ENCODE measurements at regions not wholly inside any gene's neighbourhood (a gene's known extent, or its start where the extent isn't known, plus 50 kb on each side); places are given as distances from the start of the nearest gene placed in this dataset.
"Not testable (repeated sequence)": the region's sequence is repeated elsewhere in the genome, so short reads cannot be mapped to it uniquely, and the experiment has no call there.

DNA sequence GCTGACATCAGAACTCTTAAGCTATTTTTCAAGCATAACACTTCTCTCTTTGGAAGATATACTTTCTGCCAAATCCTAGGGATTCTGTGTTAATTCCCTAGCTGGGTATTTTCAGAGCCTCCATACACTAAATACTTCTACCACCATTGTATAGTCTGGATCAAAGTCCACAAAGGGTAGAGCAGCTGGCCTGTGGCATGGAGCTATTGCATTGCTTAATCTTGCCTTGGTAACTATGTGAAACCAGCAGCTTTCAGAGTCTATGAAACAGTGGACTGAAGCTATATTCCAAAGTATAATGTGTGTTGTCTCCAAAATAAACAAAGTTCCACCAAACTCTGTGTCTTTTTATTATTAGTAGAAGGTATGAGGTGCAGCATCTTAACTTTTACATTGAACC lies 296.9 kb upstream of the CDH19 start:
- TF ChIP-seq HNF4A (conservative IDR thresholded peaks at IDR 0.05) (peak; percentile 8 to 46), YY1 (IDR thresholded peaks at IDR 0.05) (no peak), RAD21 (IDR thresholded peaks at IDR 0.05) (no peak), EGR1 (IDR thresholded peaks at IDR 0.05; ENCODE audit: low read depth in 2 of 2) (no peak), SP1 (IDR thresholded peaks at IDR 0.05) (no peak)
- TF ChIP-seq, protein P1, sequence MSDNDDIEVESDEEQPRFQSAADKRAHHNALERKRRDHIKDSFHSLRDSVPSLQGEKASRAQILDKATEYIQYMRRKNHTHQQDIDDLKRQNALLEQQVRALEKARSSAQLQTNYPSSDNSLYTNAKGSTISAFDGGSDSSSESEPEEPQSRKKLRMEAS (IDR thresholded peaks at IDR 0.05) = no peak
- TF ChIP-seq, protein P2, sequence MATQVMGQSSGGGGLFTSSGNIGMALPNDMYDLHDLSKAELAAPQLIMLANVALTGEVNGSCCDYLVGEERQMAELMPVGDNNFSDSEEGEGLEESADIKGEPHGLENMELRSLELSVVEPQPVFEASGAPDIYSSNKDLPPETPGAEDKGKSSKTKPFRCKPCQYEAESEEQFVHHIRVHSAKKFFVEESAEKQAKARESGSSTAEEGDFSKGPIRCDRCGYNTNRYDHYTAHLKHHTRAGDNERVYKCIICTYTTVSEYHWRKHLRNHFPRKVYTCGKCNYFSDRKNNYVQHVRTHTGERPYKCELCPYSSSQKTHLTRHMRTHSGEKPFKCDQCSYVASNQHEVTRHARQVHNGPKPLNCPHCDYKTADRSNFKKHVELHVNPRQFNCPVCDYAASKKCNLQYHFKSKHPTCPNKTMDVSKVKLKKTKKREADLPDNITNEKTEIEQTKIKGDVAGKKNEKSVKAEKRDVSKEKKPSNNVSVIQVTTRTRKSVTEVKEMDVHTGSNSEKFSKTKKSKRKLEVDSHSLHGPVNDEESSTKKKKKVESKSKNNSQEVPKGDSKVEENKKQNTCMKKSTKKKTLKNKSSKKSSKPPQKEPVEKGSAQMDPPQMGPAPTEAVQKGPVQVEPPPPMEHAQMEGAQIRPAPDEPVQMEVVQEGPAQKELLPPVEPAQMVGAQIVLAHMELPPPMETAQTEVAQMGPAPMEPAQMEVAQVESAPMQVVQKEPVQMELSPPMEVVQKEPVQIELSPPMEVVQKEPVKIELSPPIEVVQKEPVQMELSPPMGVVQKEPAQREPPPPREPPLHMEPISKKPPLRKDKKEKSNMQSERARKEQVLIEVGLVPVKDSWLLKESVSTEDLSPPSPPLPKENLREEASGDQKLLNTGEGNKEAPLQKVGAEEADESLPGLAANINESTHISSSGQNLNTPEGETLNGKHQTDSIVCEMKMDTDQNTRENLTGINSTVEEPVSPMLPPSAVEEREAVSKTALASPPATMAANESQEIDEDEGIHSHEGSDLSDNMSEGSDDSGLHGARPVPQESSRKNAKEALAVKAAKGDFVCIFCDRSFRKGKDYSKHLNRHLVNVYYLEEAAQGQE (IDR thresholded peaks at IDR 0.05) = no peak
- H3K9ac ChIP-seq (ENCODE audit: low read depth in 1 of 2, low read length in 2 of 2) = no peak overlapping the region

DNA sequence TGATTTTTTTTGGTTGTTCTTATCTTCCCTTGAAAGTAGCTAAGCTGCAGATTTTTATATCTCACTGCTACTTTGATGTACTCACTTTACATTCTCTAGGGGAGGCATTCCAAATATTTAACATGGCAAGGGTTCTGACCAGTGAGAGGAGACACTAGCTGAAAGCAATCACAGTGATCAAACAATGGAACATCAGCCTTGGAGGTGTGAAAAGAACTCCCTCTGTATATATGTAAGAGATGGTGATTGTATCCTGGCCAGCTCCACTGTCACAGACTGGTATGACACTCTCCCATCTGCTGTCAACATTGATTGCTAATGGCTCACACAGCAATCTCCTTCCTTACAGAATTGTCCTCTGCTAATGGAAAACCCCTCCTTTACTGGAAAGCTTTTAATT lies 291.7 kb upstream of the CDH19 start:
- Histone ChIP-seq H3K9ac (ENCODE audit: low read depth in 1 of 2, low read length in 2 of 2) (no peak overlapping the region), H3K27ac (ENCODE audit: low read depth in 1 of 2, low read length in 2 of 2) (no peak overlapping the region), H3K27me3 (ENCODE audit: control insufficient read depth in 4 of 4, insufficient read depth in 4 of 4, low read length in 3 of 4) (no peaks in the 10 kb centered on the region), H3K4me3 (ENCODE audit: low read depth in 1 of 3, low read length in 3 of 3) (no peak overlapping the region), H3K9me3 (ENCODE audit: control insufficient read depth in 4 of 4, low read length in 3 of 4) (no peaks in the 10 kb centered on the region), H3K4me1 (ENCODE audit: control insufficient read depth in 4 of 4, insufficient read depth in 4 of 4, low read length in 3 of 4) (no peaks in the 10 kb centered on the region), H3K36me3 (ENCODE audit: control insufficient read depth in 4 of 4, insufficient read depth in 3 of 4, low read depth in 1 of 4, low read length in 3 of 4) (no peaks in the 10 kb centered on the region)
- TF ChIP-seq, protein P2 (IDR thresholded peaks at IDR 0.05) = no peak
- TF ChIP-seq, protein P1 (IDR thresholded peaks at IDR 0.05) = no peak
- TF ChIP-seq GABPA (IDR thresholded peaks at IDR 0.05 in 1 of 2, conservative IDR thresholded peaks at IDR 0.05 in 1 of 2) (no peak), HNF4A (conservative IDR thresholded peaks at IDR 0.05) (no peak)
- DNase-seq (ENCODE audit: low spot score) = no peak

More for the DNA sequence above, 296.9 kb upstream of the CDH19 start:
- H3K36me3 ChIP-seq (ENCODE audit: control insufficient read depth in 4 of 4, insufficient read depth in 3 of 4, low read depth in 1 of 4, low read length in 3 of 4) = no peaks in the 10 kb centered on the region
- no peaks in the 10 kb centered on the region for H3K4me1 ChIP-seq (ENCODE audit: control insufficient read depth in 4 of 4, insufficient read depth in 4 of 4, low read length in 3 of 4)
- no peaks in the 10 kb centered on the region for H3K27me3 ChIP-seq (ENCODE audit: control insufficient read depth in 4 of 4, insufficient read depth in 4 of 4, low read length in 3 of 4)
- no peak for DNase-seq (ENCODE audit: low spot score)
- H3K27ac ChIP-seq (ENCODE audit: low read depth in 1 of 2, low read length in 2 of 2) = no peak overlapping the region
- no peaks in the 10 kb centered on the region for H3K9me3 ChIP-seq (ENCODE audit: control insufficient read depth in 4 of 4, low read length in 3 of 4)
- no peak overlapping the region for H3K4me3 ChIP-seq (ENCODE audit: low read depth in 1 of 3, low read length in 3 of 3)

DNA sequence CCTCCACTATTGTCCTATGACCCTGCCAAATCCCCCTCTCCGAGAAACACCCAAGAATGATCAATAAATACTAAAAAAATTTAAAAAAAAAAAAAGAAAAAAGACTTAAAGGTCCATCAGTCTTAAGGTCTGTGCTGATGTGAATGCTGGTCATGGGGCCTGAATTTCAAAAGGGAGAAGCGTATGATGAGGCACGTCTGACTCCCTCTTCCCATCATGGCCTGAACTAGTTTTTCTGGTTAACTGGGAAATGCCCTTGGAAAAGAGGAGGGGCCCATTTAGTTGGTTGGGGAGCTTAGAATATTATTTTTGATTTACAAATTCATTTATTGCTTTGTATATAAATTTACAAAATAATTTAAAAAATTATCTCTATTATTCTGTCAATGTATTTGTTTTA lies 291.0 kb upstream of the CDH19 start:
- no peak for DNase-seq (ENCODE audit: low spot score)
- H3K4me3 ChIP-seq (ENCODE audit: low read depth in 1 of 3, low read length in 3 of 3) = no peak overlapping the region
- H3K36me3 ChIP-seq (ENCODE audit: control insufficient read depth in 4 of 4, insufficient read depth in 3 of 4, low read depth in 1 of 4, low read length in 3 of 4) = no peaks in the 10 kb centered on the region
- H3K9ac ChIP-seq (ENCODE audit: low read depth in 1 of 2, low read length in 2 of 2) = no peak overlapping the region
- H3K9me3 ChIP-seq (ENCODE audit: control insufficient read depth in 4 of 4, low read length in 3 of 4) = no peaks in the 10 kb centered on the region
- no peaks in the 10 kb centered on the region for H3K4me1 ChIP-seq (ENCODE audit: control insufficient read depth in 4 of 4, insufficient read depth in 4 of 4, low read length in 3 of 4)
- H3K27me3 ChIP-seq (ENCODE audit: control insufficient read depth in 4 of 4, insufficient read depth in 4 of 4, low read length in 3 of 4) = no peaks in the 10 kb centered on the region
- no peak for TF ChIP-seq HNF4A (conservative IDR thresholded peaks at IDR 0.05)
- no peak for TF ChIP-seq TAF1 (conservative IDR thresholded peaks at IDR 0.05)
- no peak overlapping the region for H3K27ac ChIP-seq (ENCODE audit: low read depth in 1 of 2, low read length in 2 of 2)
- WGBS = 56% methylated on average over 3 of the region's 3 CpGs

DNA sequence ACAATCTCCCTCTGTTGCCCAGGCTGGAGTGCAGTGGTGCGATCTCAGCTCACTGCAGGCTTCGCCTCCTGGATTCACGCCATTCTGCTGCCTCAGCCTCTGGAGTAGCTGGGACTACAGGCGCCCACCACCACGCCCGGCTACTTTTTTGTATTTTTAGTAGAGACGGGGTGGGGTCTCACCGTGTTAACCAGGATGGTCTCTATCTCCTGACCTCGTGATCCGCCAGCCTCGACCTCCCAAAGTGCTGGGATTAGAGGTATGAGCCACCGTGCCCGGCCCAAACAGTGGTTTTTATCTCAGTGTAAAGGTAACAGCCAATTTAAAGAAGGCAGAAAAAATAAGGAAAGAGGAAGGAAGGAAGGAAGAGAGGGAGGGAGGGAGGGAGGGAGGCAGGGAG lies 288.5 kb upstream of the CDH19 start:
- not testable (repeated sequence) for H3K27me3 ChIP-seq (ENCODE audit: control insufficient read depth in 4 of 4, insufficient read depth in 4 of 4, low read length in 3 of 4); H3K4me3 ChIP-seq (ENCODE audit: low read depth in 1 of 3, low read length in 3 of 3); H3K36me3 ChIP-seq (ENCODE audit: control insufficient read depth in 4 of 4, insufficient read depth in 3 of 4, low read depth in 1 of 4, low read length in 3 of 4); H3K27ac ChIP-seq (ENCODE audit: low read depth in 1 of 2, low read length in 2 of 2); H3K9me3 ChIP-seq (ENCODE audit: control insufficient read depth in 4 of 4, low read length in 3 of 4); DNase-seq (ENCODE audit: low spot score); H3K9ac ChIP-seq (ENCODE audit: low read depth in 1 of 2, low read length in 2 of 2); H3K4me1 ChIP-seq (ENCODE audit: control insufficient read depth in 4 of 4, insufficient read depth in 4 of 4, low read length in 3 of 4)
- 97% methylated on average over 13 of the region's 13 CpGs for WGBS

Measured in liver (tissue), 7 donors.